ENCODE measurements at regions not wholly inside any gene's neighbourhood (a gene's known extent, or its start where the extent isn't known, plus 50 kb on each side); places are given as distances from the start of the nearest gene placed in this dataset.

DNA sequence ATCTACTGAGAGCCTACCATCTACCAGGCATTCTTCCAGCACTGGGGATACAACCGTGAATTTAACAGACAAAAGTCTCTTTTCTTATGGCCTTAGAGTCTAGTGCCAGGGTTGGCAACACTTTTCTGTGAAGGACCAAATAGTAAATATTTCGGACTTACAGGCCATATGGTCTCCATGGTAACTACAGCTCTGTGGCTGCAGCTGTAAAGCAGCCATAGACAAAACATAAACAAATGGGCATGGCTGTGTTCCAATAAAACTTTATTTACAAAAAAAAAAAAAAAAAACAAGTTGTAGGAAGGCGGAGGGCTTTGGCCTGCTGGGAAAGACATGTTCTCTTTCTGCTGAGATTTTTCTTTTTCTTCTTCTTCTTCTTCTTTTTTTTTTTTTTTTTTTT lies 98.7 kb downstream of the ABCC12 start:
- no peak for DNase-seq
- H3K4me1 Mint-ChIP-seq: peaks cover 33% of the 10 kb centered on the region

GRCh38 chr16:48054881-48055601 lies 100.8 kb downstream of the ABCC12 start:
- 56% methylated on average over 9 to 24 of the region's 24 CpGs for WGBS, 2 experiments (ENCODE audit: insufficient coverage in 1 of 2, insufficient read length in 1 of 2)
- peak overlapping the region; percentile 41 for H3K27ac Mint-ChIP-seq

More for the DNA sequence above, 98.7 kb downstream of the ABCC12 start:
- no peaks in the 10 kb centered on the region for H3K27me3 ChIP-seq (ENCODE audit: control insufficient read depth, insufficient read depth, low read length, poor library complexity, severe bottlenecking)
- Mint-ChIP-seq H3K27me3 (ENCODE audit: insufficient read depth) (no peaks in the 10 kb centered on the region), H3K36me3 (ENCODE audit: low read depth) (peaks cover 2% of the 10 kb centered on the region), H3K9me3 (peaks cover 10% of the 10 kb centered on the region), H3K4me3 (no peak overlapping the region), H3K27ac (no peak overlapping the region)
- no peak overlapping the region for H3K27ac ChIP-seq (ENCODE audit: low read depth, low read length)
- no peak overlapping the region for H3K4me3 ChIP-seq (ENCODE audit: low read length)
- no peak overlapping the region for H3K9ac ChIP-seq (ENCODE audit: extremely low read depth, low read length, poor library complexity, severe bottlenecking)
- peaks cover 25% of the 10 kb centered on the region for H3K4me1 ChIP-seq (ENCODE audit: control insufficient read depth, insufficient read depth, low read length)
- no peaks in the 10 kb centered on the region for H3K9me3 ChIP-seq (ENCODE audit: control insufficient read depth, low read length)
- H3K36me3 ChIP-seq (ENCODE audit: control insufficient read depth, insufficient read depth, low read length): no peaks in the 10 kb centered on the region
- TF ChIP-seq, protein P1, sequence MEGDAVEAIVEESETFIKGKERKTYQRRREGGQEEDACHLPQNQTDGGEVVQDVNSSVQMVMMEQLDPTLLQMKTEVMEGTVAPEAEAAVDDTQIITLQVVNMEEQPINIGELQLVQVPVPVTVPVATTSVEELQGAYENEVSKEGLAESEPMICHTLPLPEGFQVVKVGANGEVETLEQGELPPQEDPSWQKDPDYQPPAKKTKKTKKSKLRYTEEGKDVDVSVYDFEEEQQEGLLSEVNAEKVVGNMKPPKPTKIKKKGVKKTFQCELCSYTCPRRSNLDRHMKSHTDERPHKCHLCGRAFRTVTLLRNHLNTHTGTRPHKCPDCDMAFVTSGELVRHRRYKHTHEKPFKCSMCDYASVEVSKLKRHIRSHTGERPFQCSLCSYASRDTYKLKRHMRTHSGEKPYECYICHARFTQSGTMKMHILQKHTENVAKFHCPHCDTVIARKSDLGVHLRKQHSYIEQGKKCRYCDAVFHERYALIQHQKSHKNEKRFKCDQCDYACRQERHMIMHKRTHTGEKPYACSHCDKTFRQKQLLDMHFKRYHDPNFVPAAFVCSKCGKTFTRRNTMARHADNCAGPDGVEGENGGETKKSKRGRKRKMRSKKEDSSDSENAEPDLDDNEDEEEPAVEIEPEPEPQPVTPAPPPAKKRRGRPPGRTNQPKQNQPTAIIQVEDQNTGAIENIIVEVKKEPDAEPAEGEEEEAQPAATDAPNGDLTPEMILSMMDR (conservative IDR thresholded peaks at IDR 0.05): no peak
- WGBS, 2 experiments (ENCODE audit: insufficient coverage in 1 of 2, insufficient read length in 1 of 2): 88 to 100% methylated on average over 1 to 2 of the region's 3 CpGs

GRCh38 chr16:48053418-48053745 lies 102.4 kb downstream of the ABCC12 start:
- peaks cover 55% of the 10 kb centered on the region for H3K4me1 Mint-ChIP-seq
- H3K36me3 Mint-ChIP-seq (ENCODE audit: low read depth): no peaks in the 10 kb centered on the region
- TF ChIP-seq, protein P1 (conservative IDR thresholded peaks at IDR 0.05): no peak
- Histone ChIP-seq H3K9me3 (ENCODE audit: control insufficient read depth, low read length) (no peaks in the 10 kb centered on the region), H3K36me3 (ENCODE audit: control insufficient read depth, insufficient read depth, low read length) (no peaks in the 10 kb centered on the region), H3K27ac (ENCODE audit: low read depth, low read length) (peak overlapping the region; percentile 76), H3K4me3 (ENCODE audit: low read length) (peak overlapping the region; percentile 57), H3K27me3 (ENCODE audit: control insufficient read depth, insufficient read depth, low read length, poor library complexity, severe bottlenecking) (no peaks in the 10 kb centered on the region), H3K4me1 (ENCODE audit: control insufficient read depth, insufficient read depth, low read length) (peaks cover 36% of the 10 kb centered on the region), H3K9ac (ENCODE audit: extremely low read depth, low read length, poor library complexity, severe bottlenecking) (peak overlapping the region; percentile 85)
- no peaks in the 10 kb centered on the region for H3K9me3 Mint-ChIP-seq
- WGBS, 2 experiments (ENCODE audit: insufficient coverage in 1 of 2, insufficient read length in 1 of 2): 11 to 39% methylated on average over 3 to 4 of the region's 4 CpGs
- H3K4me3 Mint-ChIP-seq: peak overlapping the region; percentile 7
- DNase-seq: peak; percentile 88
- no peaks in the 10 kb centered on the region for H3K27me3 Mint-ChIP-seq (ENCODE audit: insufficient read depth)
- H3K27ac Mint-ChIP-seq: peak overlapping the region; percentile 91

More at GRCh38 chr16:48054881-48055601, 100.8 kb downstream of the ABCC12 start:
- H3K9ac ChIP-seq (ENCODE audit: extremely low read depth, low read length, poor library complexity, severe bottlenecking): no peak overlapping the region
- H3K36me3 Mint-ChIP-seq (ENCODE audit: low read depth): peaks cover 2% of the 10 kb centered on the region
- peaks cover 10% of the 10 kb centered on the region for H3K9me3 Mint-ChIP-seq
- H3K4me1 ChIP-seq (ENCODE audit: control insufficient read depth, insufficient read depth, low read length): peaks cover 32% of the 10 kb centered on the region
- H3K36me3 ChIP-seq (ENCODE audit: control insufficient read depth, insufficient read depth, low read length): no peaks in the 10 kb centered on the region
- no peaks in the 10 kb centered on the region for H3K27me3 Mint-ChIP-seq (ENCODE audit: insufficient read depth)
- H3K4me3 Mint-ChIP-seq: no peak overlapping the region
- H3K27me3 ChIP-seq (ENCODE audit: control insufficient read depth, insufficient read depth, low read length, poor library complexity, severe bottlenecking): no peaks in the 10 kb centered on the region
- no peaks in the 10 kb centered on the region for H3K9me3 ChIP-seq (ENCODE audit: control insufficient read depth, low read length)
- H3K4me3 ChIP-seq (ENCODE audit: low read length): no peak overlapping the region
- TF ChIP-seq, protein P1 (conservative IDR thresholded peaks at IDR 0.05): peak; percentile 92
- peaks cover 50% of the 10 kb centered on the region for H3K4me1 Mint-ChIP-seq
- H3K27ac ChIP-seq (ENCODE audit: low read depth, low read length): no peak overlapping the region
- DNase-seq: peak; percentile 86

Data from endodermal cell (in vitro differentiated cells).